DOHH2 (cell line): ENCODE measurements at regions not wholly inside any gene's neighbourhood (a gene's known extent, or its start where the extent isn't known, plus 50 kb on each side); places are given as distances from the start of the nearest gene placed in this dataset.

Experiments
- H3F3A ChIP-seq: fragments of 200-600 bp; sonication (generic), shearing (Covaris generic); 2 replicates; pipeline ENCODE4 v1.6.0; 2016; ENCODE audit warnings: antibody characterized with exemption, mild to moderate bottlenecking; ENCODE audit not compliant: control insufficient read depth, insufficient read depth
- H3K27ac ChIP-seq: fragments of 200-600 bp; sonication (generic); 2 replicates; pipeline ENCODE4 v1.5.1; 2014; ENCODE audit warnings: low read depth, mild to moderate bottlenecking, low read length, moderate library complexity
- H3K27me3 ChIP-seq: fragments of 200-600 bp; sonication (generic); 2 replicates; pipeline ENCODE4 v1.6.1; 2014; ENCODE audit warnings: mild to moderate bottlenecking, low read length, mixed read lengths; ENCODE audit not compliant: control insufficient read depth
- H3K36me3 ChIP-seq: fragments of 200-600 bp; sonication (generic); 2 replicates; pipeline ENCODE4 v1.6.1; 2014; ENCODE audit warnings: mild to moderate bottlenecking, low read length, moderate library complexity, mixed read lengths; ENCODE audit not compliant: control insufficient read depth
- H3K4me1 ChIP-seq: fragments of 200-600 bp; sonication (generic); 2 replicates; pipeline ENCODE4 v1.6.1; 2014; ENCODE audit warnings: mild to moderate bottlenecking, low read length, mixed read lengths; ENCODE audit not compliant: control insufficient read depth
- H3K4me2 ChIP-seq: fragments of 200-600 bp; sonication (generic); 2 replicates; pipeline ENCODE4 v1.6.0; 2014; ENCODE audit warnings: mild to moderate bottlenecking, low read length, moderate library complexity
- H3K4me3 ChIP-seq: fragments of 200-600 bp; sonication (generic); 2 replicates; pipeline ENCODE4 v1.5.1; 2014; ENCODE audit warnings: mild to moderate bottlenecking, low read length, mixed read lengths
- H3K79me2 ChIP-seq: fragments of 200-600 bp; sonication (generic); 2 replicates; pipeline ENCODE4 v1.6.1; 2014; ENCODE audit warnings: mild to moderate bottlenecking, low read length, mixed read lengths; ENCODE audit not compliant: control insufficient read depth
- H3K9me2 ChIP-seq: fragments of 200-600 bp; sonication (generic); replicated peaks from 2 replicates; pipeline ENCODE4 v1.6.1; 2014; ENCODE audit warnings: mild to moderate bottlenecking, low read length, mixed read lengths; ENCODE audit not compliant: control insufficient read depth
- H3K9me3 ChIP-seq: fragments of 200-600 bp; sonication (generic); 2 replicates; pipeline ENCODE4 v1.6.1; 2014; ENCODE audit warnings: antibody characterized with exemption, low read length, mixed read lengths; ENCODE audit not compliant: control insufficient read depth, insufficient read depth
- H4K20me1 ChIP-seq: fragments of 200-600 bp; sonication (generic); 2 replicates; pipeline ENCODE4 v1.6.0; 2014; ENCODE audit warnings: low read depth, mild to moderate bottlenecking, antibody characterized with exemption, low read length, moderate library complexity; ENCODE audit not compliant: control insufficient read depth, insufficient read depth
- CTCF ChIP-seq: fragments of 200-600 bp; sonication (generic); IDR thresholded peaks from one replicate; pipeline ENCODE4 v1.5.1; 2014; ENCODE audit warnings: antibody characterized with exemption, mild to moderate bottlenecking, low read depth, low read length; ENCODE audit not compliant: poor library complexity, severe bottlenecking
- EZH2phosphoT487 ChIP-seq: fragments of 200-600 bp; sonication (generic); IDR thresholded peaks from 2 replicates; pipeline ENCODE4 v1.6.1; 2017; ENCODE audit warnings: borderline replicate concordance, mild to moderate bottlenecking, antibody characterized with exemption, low read length, moderate library complexity, mixed read lengths

- Histone ChIP-seq H4K20me1 (no peaks in the 10 kb centered on the region), H3K27me3 (no peaks in the 10 kb centered on the region), H3K36me3 (no peaks in the 10 kb centered on the region), H3K79me2 (no peaks in the 10 kb centered on the region), H3K9me2 (no peaks in the 10 kb centered on the region), H3K4me1 (no peaks in the 10 kb centered on the region), H3F3A (no peaks in the 10 kb centered on the region), H3K9me3 (no peaks in the 10 kb centered on the region), H3K27ac (no peak overlapping the region), H3K4me3 (no peak overlapping the region), H3K4me2 (no peak overlapping the region)
- TF ChIP-seq CTCF (no peak), EZH2phosphoT487 (no peak)
Measured at GRCh38 chr5:106910486-106910885, 760.3 kb downstream of the EFNA5 start.

DNA sequence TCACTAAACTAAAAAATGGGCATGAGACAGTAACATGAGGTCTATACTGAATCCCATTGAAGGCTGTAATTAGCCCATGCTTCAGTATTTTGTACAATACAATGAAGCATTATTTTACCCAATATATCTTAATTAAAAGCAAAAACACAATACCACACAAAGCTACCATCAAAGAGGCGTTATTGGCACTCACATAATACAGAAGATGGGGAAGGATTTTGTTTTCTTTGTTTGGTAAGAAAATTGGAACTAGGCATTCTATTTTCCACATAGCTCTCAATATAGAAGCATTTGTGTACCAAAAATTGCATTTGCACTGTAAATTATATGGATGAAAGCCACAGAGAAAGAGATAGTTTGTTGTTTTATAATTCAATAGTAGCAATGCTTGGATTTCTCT, 761.0 kb downstream of the EFNA5 start:
- Histone ChIP-seq H3K27me3 (no peaks in the 10 kb centered on the region), H3K27ac (no peak overlapping the region), H4K20me1 (no peaks in the 10 kb centered on the region)

DNA sequence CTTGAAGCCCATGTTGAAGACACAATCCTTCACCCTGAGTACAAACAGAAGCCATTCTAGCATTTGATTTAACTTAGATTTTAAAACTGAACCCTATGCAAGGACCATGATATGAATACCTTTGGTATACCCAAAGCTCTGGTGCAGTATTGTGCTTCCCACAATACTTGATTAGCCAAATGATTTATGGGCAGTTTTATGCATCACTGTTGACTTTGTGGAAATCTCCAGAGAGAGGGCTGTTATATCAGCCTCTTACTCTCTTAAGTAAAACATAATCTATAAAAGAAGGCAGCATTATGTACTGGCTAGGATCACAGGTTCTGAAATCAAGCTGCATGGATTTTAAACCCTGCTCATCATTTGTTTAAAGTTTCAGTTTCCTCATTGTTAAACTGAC, 762.8 kb downstream of the EFNA5 start:
- Histone ChIP-seq H3K4me3 (no peak overlapping the region), H3K4me2 (no peak overlapping the region), H3K9me2 (no peaks in the 10 kb centered on the region), H3K27ac (no peak overlapping the region), H4K20me1 (no peaks in the 10 kb centered on the region), H3F3A (no peaks in the 10 kb centered on the region), H3K27me3 (no peaks in the 10 kb centered on the region), H3K9me3 (no peaks in the 10 kb centered on the region), H3K4me1 (no peaks in the 10 kb centered on the region), H3K79me2 (no peaks in the 10 kb centered on the region), H3K36me3 (no peaks in the 10 kb centered on the region)
- TF ChIP-seq CTCF (no peak), EZH2phosphoT487 (no peak)

More for the DNA sequence above, 761.0 kb downstream of the EFNA5 start:
- TF ChIP-seq EZH2phosphoT487, result no peak
- no peak for TF ChIP-seq CTCF
- Histone ChIP-seq H3K4me2 (no peak overlapping the region), H3K4me1 (no peaks in the 10 kb centered on the region), H3K4me3 (no peak overlapping the region), H3K9me2 (no peaks in the 10 kb centered on the region), H3K79me2 (no peaks in the 10 kb centered on the region), H3K36me3 (no peaks in the 10 kb centered on the region), H3F3A (no peaks in the 10 kb centered on the region), H3K9me3 (no peaks in the 10 kb centered on the region)

DNA sequence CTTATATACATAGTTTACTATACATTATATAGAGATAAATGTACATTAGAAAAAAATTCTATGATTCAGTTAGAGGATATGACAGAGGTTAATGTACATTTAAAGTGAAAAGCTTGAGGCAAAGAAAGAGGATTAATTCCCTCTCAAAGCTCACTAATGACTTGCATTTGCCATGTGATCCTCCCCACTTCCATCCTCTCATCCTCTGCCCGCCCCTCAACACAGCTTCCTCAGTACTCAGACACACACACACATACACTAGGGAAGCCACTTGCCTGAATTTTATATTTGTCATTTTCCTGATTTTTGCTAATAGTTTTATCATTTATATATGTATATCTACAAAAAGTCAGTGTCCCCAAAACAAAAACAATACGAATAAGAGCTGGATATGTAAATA, 764.5 kb downstream of the EFNA5 start:
- no peaks in the 10 kb centered on the region for H3K79me2 ChIP-seq
- no peaks in the 10 kb centered on the region for H3K9me2 ChIP-seq
- no peaks in the 10 kb centered on the region for H3K27me3 ChIP-seq
- TF ChIP-seq CTCF (no peak), EZH2phosphoT487 (no peak)
- H4K20me1 ChIP-seq, result no peaks in the 10 kb centered on the region
- no peaks in the 10 kb centered on the region for H3K9me3 ChIP-seq
- no peaks in the 10 kb centered on the region for H3K4me1 ChIP-seq
- H3K27ac ChIP-seq, result no peak overlapping the region
- no peaks in the 10 kb centered on the region for H3F3A ChIP-seq
- H3K36me3 ChIP-seq, result no peaks in the 10 kb centered on the region
- H3K4me3 ChIP-seq, result no peak overlapping the region
- H3K4me2 ChIP-seq, result no peak overlapping the region
